WERI-Rb-1 (cell line): ENCODE measurements at regions not wholly inside any gene's neighbourhood (a gene's known extent, or its start where the extent isn't known, plus 50 kb on each side); places are given as distances from the start of the nearest gene placed in this dataset.
A peak's percentile ranks its signal among the peaks of the same experiment; 100 is the strongest.

Experiments
- DNase-seq: peaks from one replicate; pipeline ENCODE4 v3.0.0-alpha.2; 2020
- H3K27ac ChIP-seq: fragments of 250-450 bp; sonication (Bioruptor Pico); 2 replicates; pipeline ENCODE4 v1.5.1; 2020; ENCODE audit warnings: mild to moderate bottlenecking, moderate library complexity
- H3K27me3 ChIP-seq: fragments of 250-450 bp; sonication (Bioruptor Pico); 2 replicates; pipeline ENCODE4 v1.5.1; 2021; ENCODE audit warnings: mild to moderate bottlenecking, low read depth, moderate library complexity; ENCODE audit not compliant: insufficient read depth, severe bottlenecking
- H3K36me3 ChIP-seq: fragments of 250-450 bp; sonication (Bioruptor Pico); 2 replicates; pipeline ENCODE4 v1.5.1; 2020; ENCODE audit warnings: mild to moderate bottlenecking, moderate library complexity
- H3K4me3 ChIP-seq: 2 replicates; pipeline ENCODE4 v1.5.1; 2011; ENCODE audit warnings: low read depth, mild to moderate bottlenecking, control low read depth, low read length
- H3K9me3 ChIP-seq: fragments of 250-450 bp; sonication (Bioruptor Pico); 2 replicates; pipeline ENCODE4 v1.5.1; 2021; ENCODE audit warnings: mild to moderate bottlenecking, moderate library complexity; ENCODE audit not compliant: severe bottlenecking
- TF ChIP-seq, protein P1 (sequence below): IDR thresholded peaks from 2 replicates; pipeline ENCODE4 v1.5.1; 2011; ENCODE audit warnings: low read depth, mild to moderate bottlenecking, control low read depth, inconsistent platforms, low read length

DNA sequence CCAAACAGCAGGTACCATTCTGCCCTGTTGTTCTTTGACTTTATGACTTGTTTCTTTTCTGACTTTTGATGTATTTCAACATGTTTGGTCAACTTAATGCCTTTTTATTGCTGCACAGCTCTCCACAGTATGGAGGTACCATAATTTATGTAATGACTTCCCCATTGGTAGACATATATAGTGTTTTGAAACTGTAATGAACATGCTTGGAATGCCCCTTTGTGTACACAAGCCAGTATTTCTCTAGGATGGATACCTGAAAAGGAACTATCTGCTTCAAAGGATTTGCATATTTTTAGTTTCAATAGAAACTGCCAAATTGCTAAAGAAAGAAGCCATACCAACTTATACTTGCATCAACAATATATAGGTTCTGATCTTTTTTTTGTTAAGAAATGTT is 66.1 kb downstream of the NOG start:
- TF ChIP-seq, protein P1, sequence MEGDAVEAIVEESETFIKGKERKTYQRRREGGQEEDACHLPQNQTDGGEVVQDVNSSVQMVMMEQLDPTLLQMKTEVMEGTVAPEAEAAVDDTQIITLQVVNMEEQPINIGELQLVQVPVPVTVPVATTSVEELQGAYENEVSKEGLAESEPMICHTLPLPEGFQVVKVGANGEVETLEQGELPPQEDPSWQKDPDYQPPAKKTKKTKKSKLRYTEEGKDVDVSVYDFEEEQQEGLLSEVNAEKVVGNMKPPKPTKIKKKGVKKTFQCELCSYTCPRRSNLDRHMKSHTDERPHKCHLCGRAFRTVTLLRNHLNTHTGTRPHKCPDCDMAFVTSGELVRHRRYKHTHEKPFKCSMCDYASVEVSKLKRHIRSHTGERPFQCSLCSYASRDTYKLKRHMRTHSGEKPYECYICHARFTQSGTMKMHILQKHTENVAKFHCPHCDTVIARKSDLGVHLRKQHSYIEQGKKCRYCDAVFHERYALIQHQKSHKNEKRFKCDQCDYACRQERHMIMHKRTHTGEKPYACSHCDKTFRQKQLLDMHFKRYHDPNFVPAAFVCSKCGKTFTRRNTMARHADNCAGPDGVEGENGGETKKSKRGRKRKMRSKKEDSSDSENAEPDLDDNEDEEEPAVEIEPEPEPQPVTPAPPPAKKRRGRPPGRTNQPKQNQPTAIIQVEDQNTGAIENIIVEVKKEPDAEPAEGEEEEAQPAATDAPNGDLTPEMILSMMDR, result no peak
- Histone ChIP-seq H3K27me3 (peaks cover 48% of the 10 kb centered on the region), H3K36me3 (no peaks in the 10 kb centered on the region), H3K27ac (no peak overlapping the region), H3K4me3 (no peak overlapping the region), H3K9me3 (no peaks in the 10 kb centered on the region)
- no peak for DNase-seq

DNA sequence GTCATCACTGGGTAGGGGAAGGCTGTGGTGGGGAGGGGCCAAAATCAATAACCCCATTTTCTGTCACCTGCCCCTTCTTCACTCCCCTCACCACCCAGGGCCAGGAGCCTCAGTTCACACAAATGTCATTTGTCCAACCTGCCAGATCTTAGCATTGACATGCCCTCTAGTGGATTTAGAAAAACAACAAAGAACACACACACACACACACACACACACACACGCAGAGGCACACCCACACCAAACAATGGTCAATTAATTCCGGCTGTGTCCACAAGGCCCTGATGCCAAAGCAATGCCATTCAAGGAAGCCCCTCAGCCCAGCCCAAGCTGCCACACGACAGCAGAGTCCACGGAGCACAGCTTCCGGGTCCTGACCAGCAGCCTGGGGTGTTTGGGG is 68.4 kb downstream of the NOG start:
- TF ChIP-seq, protein P1, result no peak
- H3K27me3 ChIP-seq, result peaks cover 49% of the 10 kb centered on the region
- H3K4me3 ChIP-seq, result no peak overlapping the region
- no peaks in the 10 kb centered on the region for H3K9me3 ChIP-seq
- no peaks in the 10 kb centered on the region for H3K36me3 ChIP-seq
- no peak overlapping the region for H3K27ac ChIP-seq
- no peak for DNase-seq

DNA sequence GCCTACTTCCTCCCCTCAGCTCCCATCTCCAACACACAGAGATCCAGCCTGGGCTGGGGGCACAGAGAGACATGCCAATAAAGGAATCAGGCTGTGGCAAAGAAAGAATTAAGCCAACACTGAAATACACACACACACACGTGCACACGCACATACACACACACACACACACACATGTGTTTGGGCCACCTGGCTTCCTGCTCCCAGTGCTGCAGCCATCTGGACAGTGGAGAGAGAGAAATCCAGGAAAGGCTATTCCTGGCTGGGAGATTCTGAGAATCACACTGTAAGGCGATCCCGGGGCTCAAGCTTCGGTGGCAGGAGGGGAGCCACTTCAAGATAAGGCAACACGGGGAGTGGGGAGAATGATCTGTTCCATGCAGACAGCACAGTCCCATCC is 72.4 kb downstream of the NOG start:
- TF ChIP-seq, protein P1, result no peak
- H3K36me3 ChIP-seq, result no peaks in the 10 kb centered on the region
- H3K9me3 ChIP-seq, result no peaks in the 10 kb centered on the region
- DNase-seq, result peak; percentile 62
- H3K4me3 ChIP-seq, result no peak overlapping the region
- no peak overlapping the region for H3K27ac ChIP-seq
- H3K27me3 ChIP-seq, result peaks cover 48% of the 10 kb centered on the region

DNA sequence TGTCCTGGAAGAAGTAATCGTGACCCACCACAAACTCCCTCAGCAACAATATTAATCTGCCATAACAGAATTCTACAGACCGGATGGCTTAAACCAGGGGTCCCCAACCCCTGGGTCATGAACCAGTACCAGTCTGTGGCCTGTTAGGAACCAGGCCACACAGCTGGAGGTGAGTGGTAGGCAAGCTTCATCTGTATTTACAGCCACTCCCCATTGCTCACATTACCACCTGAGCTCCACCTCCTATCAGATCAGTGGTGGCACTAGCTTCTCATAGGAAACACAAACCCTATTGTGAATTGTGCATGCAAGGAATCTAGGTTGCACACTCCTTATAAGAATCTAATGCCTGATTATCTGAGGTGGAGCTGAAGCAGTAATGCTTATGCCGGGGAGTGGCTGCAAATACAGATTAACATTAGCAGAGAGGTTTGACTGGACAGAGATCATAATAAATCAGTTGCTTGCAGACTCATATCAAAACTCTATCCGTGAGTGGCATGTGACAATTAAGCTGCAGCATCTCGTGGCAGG is 74.5 kb downstream of the NOG start:
- TF ChIP-seq, protein P1, result no peak
- Histone ChIP-seq H3K9me3 (no peaks in the 10 kb centered on the region), H3K27me3 (peaks cover 35% of the 10 kb centered on the region), H3K27ac (no peak overlapping the region), H3K36me3 (no peaks in the 10 kb centered on the region), H3K4me3 (no peak overlapping the region)
- DNase-seq, result no peak

DNA sequence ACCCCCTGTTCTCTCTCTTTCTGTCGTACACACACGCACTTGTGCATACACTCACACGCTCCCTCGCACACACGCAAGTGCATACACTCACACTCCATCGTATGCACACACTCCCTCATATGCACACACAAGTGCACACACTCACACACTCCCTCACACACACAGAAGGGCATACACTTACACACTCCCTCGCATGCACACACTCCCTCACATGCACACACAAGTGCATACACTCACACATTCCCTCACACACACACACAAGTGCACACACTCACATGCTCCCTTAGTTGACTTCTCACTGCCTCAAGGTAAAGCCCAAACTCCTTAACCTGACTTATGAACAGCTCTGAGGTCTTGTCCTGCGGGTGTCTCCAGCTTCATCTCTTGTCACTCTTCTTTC is 78.7 kb downstream of the NOG start:
- no peaks in the 10 kb centered on the region for H3K36me3 ChIP-seq
- no peak overlapping the region for H3K4me3 ChIP-seq
- no peaks in the 10 kb centered on the region for H3K9me3 ChIP-seq
- peaks cover 51% of the 10 kb centered on the region for H3K27me3 ChIP-seq
- DNase-seq, result no peak
- no peak overlapping the region for H3K27ac ChIP-seq
- TF ChIP-seq, protein P1, result no peak

DNA sequence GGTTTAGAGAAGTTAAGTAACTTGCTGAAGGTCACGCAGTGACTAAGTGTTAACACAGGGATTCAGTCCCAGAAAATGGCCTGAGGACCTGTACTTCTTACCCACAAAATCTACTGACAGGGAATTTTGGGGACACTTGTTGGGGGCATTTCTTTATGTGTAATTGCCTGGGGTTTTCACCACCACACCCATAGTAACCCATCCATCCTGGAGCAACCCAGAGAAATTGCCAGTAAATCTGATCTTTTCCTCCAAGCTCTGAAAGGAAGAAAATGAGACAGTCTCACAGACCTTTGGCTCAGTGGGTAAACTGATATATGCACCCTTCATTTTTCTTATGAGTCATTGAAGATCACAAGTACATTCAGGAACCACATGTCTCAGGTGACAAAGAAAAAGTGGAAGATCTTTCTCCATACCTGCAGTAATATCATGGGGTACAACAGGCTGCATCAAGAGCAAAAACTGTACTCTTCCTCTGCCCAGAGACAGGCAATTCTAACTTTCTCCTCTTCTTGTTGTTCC is 81.0 kb downstream of the NOG start:
- Histone ChIP-seq H3K4me3 (no peak overlapping the region), H3K27me3 (peaks cover 68% of the 10 kb centered on the region), H3K27ac (no peak overlapping the region), H3K9me3 (no peaks in the 10 kb centered on the region), H3K36me3 (no peaks in the 10 kb centered on the region)
- TF ChIP-seq, protein P1, result no peak
- no peak for DNase-seq
